GM12878 (cell line): ENCODE measurements at regions not wholly inside any gene's neighbourhood (a gene's known extent, or its start where the extent isn't known, plus 50 kb on each side); places are given as distances from the start of the nearest gene placed in this dataset.

ENCODE experiments used
- ATAC-seq: fragments of 200-7000 bp; cut with Tn5 transposase; 3 replicates; pipeline ENCODE4 v1.9.1; 2020; ENCODE audit warnings: mild to moderate bottlenecking, moderate library complexity
- BruUV-seq: library from RNA; stranded (reverse); fragments of 400-500 nt; replicated peaks from 2 replicates; lab custom pipeline; 2021; lab: Mats Ljungman, UMichigan
- CTCF ChIA-PET: fragments of 300-600 bp; sonication (Branson Sonifier 250); formaldehyde crosslinking; extraction: SDS; loops from one replicate; lab custom pipeline; 2021; ENCODE audit warnings: inconsistent platforms; lab: Yijun Ruan, JAX
- POLR2A ChIA-PET: fragments of 350-600 bp; formaldehyde crosslinking; extraction: SDS; loops from one replicate; lab custom pipeline; 2021; ENCODE audit warnings: inconsistent platforms; lab: Charles Lee
- RAD21 ChIA-PET: fragments of 300-600 bp; sonication (Branson Sonifier 250); formaldehyde crosslinking; loops from one replicate; lab custom pipeline; 2023; ENCODE audit warnings: antibody characterized with exemption; ENCODE audit not compliant: unreplicated experiment; lab: Charles Lee
- SMC1A ChIA-PET: fragments of 300-600 bp; sonication (Branson Sonifier 250); formaldehyde crosslinking; loops from one replicate; lab custom pipeline; 2023; ENCODE audit not compliant: unreplicated experiment, uncharacterized antibody; lab: Charles Lee
- DNase-seq: peaks from one replicate; pipeline ENCODE4 v3.0.0-alpha.2; 2011; ENCODE audit warnings: low read depth, low spot score
- FAIRE-seq: peaks from 3 replicates; lab custom pipeline; 2011; peaks lifted over from hg19 to GRCh38; lab: Jason Lieb, UNC
- H2AFZ ChIP-seq: 2 replicates; pipeline ENCODE4 v1.6.0; 2011; ENCODE audit warnings: low read depth, low read length, control low read depth; ENCODE audit not compliant: control insufficient read depth
- H3K27ac ChIP-seq: 2 replicates; pipeline ENCODE4 v1.5.1; 2011; ENCODE audit warnings: control low read depth; ENCODE audit not compliant: control insufficient read depth, insufficient read depth
- H3K27me3 ChIP-seq, 2 experiments: replicated peaks in 1 of 2; 2 replicates each; pipeline versions ENCODE4 v1.6.0 to v1.6.1; 2011; ENCODE audit warnings: low read length in 1 of 2; ENCODE audit not compliant: control insufficient read depth in 2 of 2, insufficient read depth in 2 of 2
- H3K36me3 ChIP-seq, 2 experiments: 2 replicates each; pipeline ENCODE4 v1.5.1; 2011; ENCODE audit warnings: low read length in 1 of 2; ENCODE audit not compliant: control insufficient read depth in 2 of 2, insufficient read depth in 2 of 2
- H3K4me1 ChIP-seq: 2 replicates; pipeline ENCODE4 v1.6.1; 2011; ENCODE audit warnings: mild to moderate bottlenecking, low read length, moderate library complexity, mixed read lengths; ENCODE audit not compliant: control insufficient read depth, insufficient read depth
- H3K4me2 ChIP-seq: 2 replicates; pipeline ENCODE4 v1.6.0; 2011; ENCODE audit warnings: control low read depth; ENCODE audit not compliant: control insufficient read depth, insufficient read depth
- H3K4me3 ChIP-seq: fragments of 200-600 bp; sonication (generic); 2 replicates; pipeline ENCODE4 v1.5.1; 2016
- H3K79me2 ChIP-seq: 2 replicates; pipeline ENCODE4 v1.6.0; 2011; ENCODE audit warnings: low read length; ENCODE audit not compliant: control insufficient read depth, insufficient read depth
- H3K9ac ChIP-seq: 2 replicates; pipeline ENCODE4 v1.8.0; 2011; ENCODE audit warnings: low read length, control low read depth, mixed read lengths; ENCODE audit not compliant: control insufficient read depth, insufficient read depth
- H3K9me3 ChIP-seq: replicated peaks from 3 replicates; pipeline ENCODE4 v1.5.1; 2011; ENCODE audit warnings: mild to moderate bottlenecking, low read length; ENCODE audit not compliant: control insufficient read depth, insufficient read depth
- H4K20me1 ChIP-seq: 2 replicates; pipeline ENCODE4 v1.6.0; 2011; ENCODE audit not compliant: control insufficient read depth, insufficient read depth
- HCFC1 ChIP-seq: fragments of 150-350 bp; IDR thresholded peaks from 2 replicates; pipeline ENCODE4 v1.6.1; 2014; ENCODE audit warnings: low read length
- HDAC6 ChIP-seq: fragments of 200-600 bp; sonication (generic); IDR thresholded peaks from one replicate; pipeline ENCODE4 v1.8.0; 2017; ENCODE audit warnings: antibody characterized with exemption; ENCODE audit not compliant: unreplicated experiment
- IRF3 ChIP-seq: fragments of 450-650 bp; IDR thresholded peaks from 2 replicates; pipeline ENCODE4 v1.6.1; 2014; ENCODE audit warnings: mild to moderate bottlenecking
- NR2C1 ChIP-seq: fragments of 450-650 bp; IDR thresholded peaks from 2 replicates; pipeline ENCODE4 v1.6.1; 2017; ENCODE audit warnings: antibody characterized with exemption, mild to moderate bottlenecking, moderate library complexity
- PAX5 ChIP-seq: IDR thresholded peaks from 2 replicates; pipeline ENCODE4 v1.6.1; 2011; ENCODE audit warnings: low read depth, low read length, borderline replicate concordance
- POLR2AphosphoS2 ChIP-seq: IDR thresholded peaks from 2 replicates; pipeline ENCODE4 v1.6.1; 2011; ENCODE audit warnings: low read depth, mild to moderate bottlenecking, low read length, improper control_type of control experiment, moderate library complexity
- RAD21 ChIP-seq: IDR thresholded peaks from 2 replicates; pipeline ENCODE4 v1.6.1; 2011; ENCODE audit warnings: mild to moderate bottlenecking, low read depth, low read length, moderate library complexity; ENCODE audit not compliant: insufficient read depth
- TBL1XR1 ChIP-seq: IDR thresholded peaks from 2 replicates; pipeline ENCODE4 v1.6.1; 2012; ENCODE audit warnings: low read depth, low read length, improper control_type of control experiment
- ZBTB40 ChIP-seq: fragments of 450-650 bp; IDR thresholded peaks from 2 replicates; pipeline ENCODE4 v1.6.1; 2016; ENCODE audit warnings: mild to moderate bottlenecking, moderate library complexity, borderline replicate concordance
- WGBS: methylation state at CpG from one replicate; pipeline ENCODE4 v1.1.6; 2016; ENCODE audit warnings: low lambda C conversion rate; ENCODE audit not compliant: insufficient replicate concordance, insufficient coverage; ENCODE audit errors: missing lambda C conversion rate; 5-methylcytosine and 5-hydroxymethylcytosine counted together
- in situ Hi-C: fragments of 300-500 bp; cut with MboI; formaldehyde crosslinking; loops from 9 replicates; pipeline ENCODE4 v1.14.3; 2018; ENCODE audit warnings: mixed read lengths
- intact Hi-C: fragments of 100-400 bp; cut with micrococcal nuclease; formaldehyde crosslinking; loops from one replicate; pipeline ENCODE4 v1.14.2; 2022; ENCODE audit not compliant: unreplicated experiment

- Histone ChIP-seq H3K4me3 (no peak overlapping the region), H3K9ac (no peak overlapping the region), H3K27me3 (no peaks in the 10 kb centered on the region), H3K4me1 (no peaks in the 10 kb centered on the region), H3K4me2 (no peak overlapping the region), H3K9me3 (no peaks in the 10 kb centered on the region), H2AFZ (no peak overlapping the region), H4K20me1 (no peaks in the 10 kb centered on the region), H3K36me3 (no peaks in the 10 kb centered on the region), H3K27ac (no peak overlapping the region), H3K79me2 (no peaks in the 10 kb centered on the region)
- RAD21 ChIA-PET = no interaction called here
- WGBS = 90% methylated on average over 2 of the region's 2 CpGs
- ATAC-seq (no peak), FAIRE-seq (no peak), DNase-seq (no peak)
- intact Hi-C loops (no loop called here), in situ Hi-C loops (no loop called here)
- POLR2A ChIA-PET = no interaction called here
- CTCF ChIA-PET = no interaction called here
- SMC1A ChIA-PET = interaction anchor here (0.8 kb wide), 1 partner anchor 13 kb away, joined by 3 read pairs; no protein-coding TSS in a partner anchor
- no TSS peak for BruUV-seq
- TF ChIP-seq RAD21 = 0 out of 2 replicates have a peak, but pooled peaks have one; percentile 14
- TF ChIP-seq NR2C1 = no peak
- TF ChIP-seq HDAC6 = no peak
Observed at GRCh38 chrX:94288325-94288724, 614.3 kb downstream of the FAM133A start.

GRCh38 chrX:94288972-94289371 is 615.0 kb downstream of the FAM133A start:
- intact Hi-C loops = no loop called here
- TF ChIP-seq TBL1XR1 (no peak), PAX5 (no peak), HCFC1 (no peak), POLR2AphosphoS2 (no peak), IRF3 (no peak), ZBTB40 (no peak)
- TF ChIP-seq, all 136 proteins: peak for 0
- Histone ChIP-seq H4K20me1 (no peaks in the 10 kb centered on the region), H3K4me1 (no peaks in the 10 kb centered on the region), H3K36me3 (no peaks in the 10 kb centered on the region), H3K4me3 (no peak overlapping the region), H3K4me2 (no peak overlapping the region), H2AFZ (no peak overlapping the region), H3K9me3 (no peaks in the 10 kb centered on the region), H3K9ac (no peak overlapping the region), H3K27ac (no peak overlapping the region), H3K27me3 (no peaks in the 10 kb centered on the region), H3K79me2 (no peaks in the 10 kb centered on the region)
- in situ Hi-C loops = no loop called here
- DNase-seq (no peak), ATAC-seq (no peak), FAIRE-seq (no peak)
- BruUV-seq = no TSS peak
- whole genome bisulfite sequencing = 22% methylated on average over 1 of the region's 1 CpG
- ChIA-PET SMC1A (no interaction called here), RAD21 (no interaction called here), POLR2A (no interaction called here), CTCF (no interaction called here)
